ENCODE measurements at regions not wholly inside any gene's neighbourhood (a gene's known extent, or its start where the extent isn't known, plus 50 kb on each side); places are given as distances from the start of the nearest gene placed in this dataset.
A peak's percentile ranks its signal among the peaks of the same experiment; 100 is the strongest.
"Not testable (repeated sequence)": the region's sequence is repeated elsewhere in the genome, so short reads cannot be mapped to it uniquely, and the experiment has no call there.

GRCh38 chr6:114659513-114659912 is 316.7 kb upstream of the HS3ST5 start:
- no peaks in the 10 kb centered on the region for H3K9me3 ChIP-seq (ENCODE audit: insufficient read depth, low read length)
- H3K36me3 ChIP-seq (ENCODE audit: insufficient read depth, insufficient read length, low read length), result no peaks in the 10 kb centered on the region
- H3K4me3 ChIP-seq (ENCODE audit: insufficient read length, low read depth), result no peak overlapping the region
- no peak for TF ChIP-seq SUZ12 (IDR thresholded peaks at IDR 0.05; ENCODE audit: extremely low read depth, insufficient read depth, insufficient read length)
- no peaks in the 10 kb centered on the region for H3K4me1 ChIP-seq (ENCODE audit: insufficient read depth, insufficient read length)
- H3K27me3 ChIP-seq (ENCODE audit: insufficient read depth, insufficient read length), result no peaks in the 10 kb centered on the region
- DNase-seq (ENCODE audit: low read depth, low spot score), result no peak
- H3K9ac ChIP-seq (ENCODE audit: insufficient read length, low read depth), result no peak overlapping the region

- H3K4me1 ChIP-seq (ENCODE audit: insufficient read depth, insufficient read length), result no peaks in the 10 kb centered on the region
- H3K27me3 ChIP-seq (ENCODE audit: insufficient read depth, insufficient read length), result no peaks in the 10 kb centered on the region
- H3K9ac ChIP-seq (ENCODE audit: insufficient read length, low read depth), result no peak overlapping the region
- DNase-seq (ENCODE audit: low read depth, low spot score), result no peak
- H3K9me3 ChIP-seq (ENCODE audit: insufficient read depth, low read length), result no peaks in the 10 kb centered on the region
- TF ChIP-seq SUZ12 (IDR thresholded peaks at IDR 0.05; ENCODE audit: extremely low read depth, insufficient read depth, insufficient read length) (no peak), ZNF274 (IDR thresholded peaks at IDR 0.05; ENCODE audit: low read depth, low read length) (no peak), YY1 (IDR thresholded peaks at IDR 0.05; ENCODE audit: insufficient read depth, insufficient read length) (no peak)
- H3K4me3 ChIP-seq (ENCODE audit: insufficient read length, low read depth), result no peak overlapping the region
- no peaks in the 10 kb centered on the region for H3K36me3 ChIP-seq (ENCODE audit: insufficient read depth, insufficient read length, low read length)
These were observed 308.8 kb upstream of the HS3ST5 start for GRCh38 chr6:114651611-114652010.

GRCh38 chr6:114650891-114651290 is 308.1 kb upstream of the HS3ST5 start:
- H3K36me3 ChIP-seq (ENCODE audit: insufficient read depth, insufficient read length, low read length), result no peaks in the 10 kb centered on the region
- H3K27me3 ChIP-seq (ENCODE audit: insufficient read depth, insufficient read length), result no peaks in the 10 kb centered on the region
- H3K4me3 ChIP-seq (ENCODE audit: insufficient read length, low read depth), result no peak overlapping the region
- H3K9ac ChIP-seq (ENCODE audit: insufficient read length, low read depth), result no peak overlapping the region
- no peaks in the 10 kb centered on the region for H3K4me1 ChIP-seq (ENCODE audit: insufficient read depth, insufficient read length)
- TF ChIP-seq YY1 (IDR thresholded peaks at IDR 0.05; ENCODE audit: insufficient read depth, insufficient read length) (no peak), SUZ12 (IDR thresholded peaks at IDR 0.05; ENCODE audit: extremely low read depth, insufficient read depth, insufficient read length) (no peak), ZNF274 (IDR thresholded peaks at IDR 0.05; ENCODE audit: low read depth, low read length) (no peak)
- no peaks in the 10 kb centered on the region for H3K9me3 ChIP-seq (ENCODE audit: insufficient read depth, low read length)
- DNase-seq (ENCODE audit: low read depth, low spot score), result no peak

GRCh38 chr6:114649298-114649697 is 306.5 kb upstream of the HS3ST5 start:
- H3K4me3 ChIP-seq (ENCODE audit: insufficient read length, low read depth), result no peak overlapping the region
- no peaks in the 10 kb centered on the region for H3K36me3 ChIP-seq (ENCODE audit: insufficient read depth, insufficient read length, low read length)
- H3K9ac ChIP-seq (ENCODE audit: insufficient read length, low read depth), result no peak overlapping the region
- no peaks in the 10 kb centered on the region for H3K4me1 ChIP-seq (ENCODE audit: insufficient read depth, insufficient read length)
- TF ChIP-seq SUZ12 (IDR thresholded peaks at IDR 0.05; ENCODE audit: extremely low read depth, insufficient read depth, insufficient read length) (no peak), ZNF274 (IDR thresholded peaks at IDR 0.05; ENCODE audit: low read depth, low read length) (no peak), YY1 (IDR thresholded peaks at IDR 0.05; ENCODE audit: insufficient read depth, insufficient read length) (no peak)
- DNase-seq (ENCODE audit: low read depth, low spot score), result no peak
- H3K9me3 ChIP-seq (ENCODE audit: insufficient read depth, low read length), result no peaks in the 10 kb centered on the region
- H3K27me3 ChIP-seq (ENCODE audit: insufficient read depth, insufficient read length), result no peaks in the 10 kb centered on the region

- H3K4me1 ChIP-seq (ENCODE audit: insufficient read depth, insufficient read length), result no peaks in the 10 kb centered on the region
- no peak for DNase-seq (ENCODE audit: low read depth, low spot score)
- H3K36me3 ChIP-seq (ENCODE audit: insufficient read depth, insufficient read length, low read length), result no peaks in the 10 kb centered on the region
- no peak for TF ChIP-seq ZNF274 (IDR thresholded peaks at IDR 0.05; ENCODE audit: low read depth, low read length)
- TF ChIP-seq YY1 (IDR thresholded peaks at IDR 0.05; ENCODE audit: insufficient read depth, insufficient read length), result no peak
- TF ChIP-seq SUZ12 (IDR thresholded peaks at IDR 0.05; ENCODE audit: extremely low read depth, insufficient read depth, insufficient read length), result no peak
- no peaks in the 10 kb centered on the region for H3K9me3 ChIP-seq (ENCODE audit: insufficient read depth, low read length)
- H3K27me3 ChIP-seq (ENCODE audit: insufficient read depth, insufficient read length), result no peaks in the 10 kb centered on the region
- H3K9ac ChIP-seq (ENCODE audit: insufficient read length, low read depth), result no peak overlapping the region
- H3K4me3 ChIP-seq (ENCODE audit: insufficient read length, low read depth), result no peak overlapping the region
These were observed 306.0 kb upstream of the HS3ST5 start for GRCh38 chr6:114648847-114649246.

- H3K9me3 ChIP-seq (ENCODE audit: insufficient read depth, low read length), result no peaks in the 10 kb centered on the region
- no peak overlapping the region for H3K9ac ChIP-seq (ENCODE audit: insufficient read length, low read depth)
- peak; percentile 8 for DNase-seq (ENCODE audit: low read depth, low spot score)
- H3K36me3 ChIP-seq (ENCODE audit: insufficient read depth, insufficient read length, low read length), result no peaks in the 10 kb centered on the region
- TF ChIP-seq ZNF274 (IDR thresholded peaks at IDR 0.05; ENCODE audit: low read depth, low read length), result no peak
- no peak for TF ChIP-seq YY1 (IDR thresholded peaks at IDR 0.05; ENCODE audit: insufficient read depth, insufficient read length)
- TF ChIP-seq SUZ12 (IDR thresholded peaks at IDR 0.05; ENCODE audit: extremely low read depth, insufficient read depth, insufficient read length), result no peak
- H3K4me3 ChIP-seq (ENCODE audit: insufficient read length, low read depth), result no peak overlapping the region
- no peaks in the 10 kb centered on the region for H3K27me3 ChIP-seq (ENCODE audit: insufficient read depth, insufficient read length)
- H3K4me1 ChIP-seq (ENCODE audit: insufficient read depth, insufficient read length), result no peaks in the 10 kb centered on the region
These were observed 295.5 kb upstream of the HS3ST5 start for GRCh38 chr6:114638341-114638740.

- TF ChIP-seq SUZ12 (IDR thresholded peaks at IDR 0.05; ENCODE audit: extremely low read depth, insufficient read depth, insufficient read length) (no peak), YY1 (IDR thresholded peaks at IDR 0.05; ENCODE audit: insufficient read depth, insufficient read length) (no peak), ZNF274 (IDR thresholded peaks at IDR 0.05; ENCODE audit: low read depth, low read length) (no peak)
- no peaks in the 10 kb centered on the region for H3K4me1 ChIP-seq (ENCODE audit: insufficient read depth, insufficient read length)
- no peak overlapping the region for H3K4me3 ChIP-seq (ENCODE audit: insufficient read length, low read depth)
- no peaks in the 10 kb centered on the region for H3K9me3 ChIP-seq (ENCODE audit: insufficient read depth, low read length)
- H3K9ac ChIP-seq (ENCODE audit: insufficient read length, low read depth), result no peak overlapping the region
- H3K27me3 ChIP-seq (ENCODE audit: insufficient read depth, insufficient read length), result no peaks in the 10 kb centered on the region
- no peaks in the 10 kb centered on the region for H3K36me3 ChIP-seq (ENCODE audit: insufficient read depth, insufficient read length, low read length)
- no peak for DNase-seq (ENCODE audit: low read depth, low spot score)
These were observed 291.2 kb upstream of the HS3ST5 start for GRCh38 chr6:114634016-114634415.

- not testable (repeated sequence) for H3K4me3 ChIP-seq (ENCODE audit: insufficient read length, low read depth); H3K9me3 ChIP-seq (ENCODE audit: insufficient read depth, low read length); H3K4me1 ChIP-seq (ENCODE audit: insufficient read depth, insufficient read length); H3K9ac ChIP-seq (ENCODE audit: insufficient read length, low read depth); H3K27me3 ChIP-seq (ENCODE audit: insufficient read depth, insufficient read length); H3K36me3 ChIP-seq (ENCODE audit: insufficient read depth, insufficient read length, low read length); DNase-seq (ENCODE audit: low read depth, low spot score)
These were observed 283.4 kb upstream of the HS3ST5 start for GRCh38 chr6:114626226-114626625.
